ENCODE measurements at regions not wholly inside any gene's neighbourhood (a gene's known extent, or its start where the extent isn't known, plus 50 kb on each side); places are given as distances from the start of the nearest gene placed in this dataset.

DNA sequence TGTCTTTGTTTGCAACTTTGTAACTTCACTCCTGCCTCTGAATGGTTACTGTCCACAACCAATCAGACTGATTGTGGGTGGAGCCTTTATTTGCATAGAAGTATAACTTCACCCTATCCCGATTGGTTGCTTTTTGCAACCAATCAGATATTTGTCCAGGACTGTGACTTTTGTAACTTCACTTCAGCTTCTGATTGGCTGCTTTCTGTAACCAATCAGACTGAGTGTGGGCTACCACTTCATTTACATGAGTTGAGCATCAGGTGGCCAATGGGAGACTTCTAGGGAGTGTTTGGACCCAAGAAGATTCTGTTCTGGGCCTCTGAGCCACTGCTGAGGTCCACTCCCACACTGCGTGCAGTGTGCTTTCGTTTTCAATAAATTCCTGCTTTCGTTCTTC is 1810.7 kb upstream of the CDH6 start:
- no peak overlapping the region for H3K4me2 ChIP-seq (ENCODE audit: low read depth, low read length, poor library complexity, severe bottlenecking)
- H3K4me3 ChIP-seq (ENCODE audit: low read length), result no peak overlapping the region
- no peak for DNase-seq
- no peak overlapping the region for H3K9ac ChIP-seq (ENCODE audit: low read length)
- H3K27me3 ChIP-seq (ENCODE audit: low read length), result no peaks in the 10 kb centered on the region
- no peaks in the 10 kb centered on the region for H3K36me3 ChIP-seq (ENCODE audit: insufficient read depth, low read length)
- no peak overlapping the region for H2AFZ ChIP-seq (ENCODE audit: low read length)
- H4K20me1 ChIP-seq (ENCODE audit: insufficient read depth, low read depth, low read length), result no peaks in the 10 kb centered on the region
- H3K9me3 ChIP-seq (ENCODE audit: low read length), result peaks cover 31% of the 10 kb centered on the region
- H3K79me2 ChIP-seq (ENCODE audit: low read length), result no peaks in the 10 kb centered on the region
- H3K9me2 ChIP-seq (replicated peaks; ENCODE audit: insufficient read depth, low read length), result no peaks in the 10 kb centered on the region
- H3K27ac ChIP-seq (ENCODE audit: low read length), result no peak overlapping the region
- H3K4me1 ChIP-seq (ENCODE audit: low read length), result no peaks in the 10 kb centered on the region

DNA sequence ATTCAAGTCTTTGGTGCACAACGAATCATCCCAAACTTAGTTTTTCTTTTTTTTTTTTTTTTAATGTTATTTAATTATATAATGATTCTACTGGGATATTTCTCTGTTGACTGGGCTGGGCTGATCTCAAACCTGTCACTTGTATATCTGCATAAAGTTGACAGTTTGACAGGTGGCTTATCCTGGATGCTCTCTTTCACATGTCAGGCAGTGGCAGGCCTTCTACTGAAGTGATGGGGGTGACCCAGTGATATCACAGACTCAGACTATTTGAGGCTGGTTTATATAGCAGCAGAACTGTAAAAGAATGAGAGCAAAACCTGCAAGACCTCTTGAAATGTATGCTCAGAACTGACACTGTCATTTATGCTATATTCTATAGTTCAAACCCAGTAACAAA is 1813.5 kb upstream of the CDH6 start:
- DNase-seq, result no peak
- no peaks in the 10 kb centered on the region for H3K79me2 ChIP-seq (ENCODE audit: low read length)
- H3K36me3 ChIP-seq (ENCODE audit: insufficient read depth, low read length), result no peaks in the 10 kb centered on the region
- no peak overlapping the region for H2AFZ ChIP-seq (ENCODE audit: low read length)
- H3K4me1 ChIP-seq (ENCODE audit: low read length), result no peaks in the 10 kb centered on the region
- H3K9me2 ChIP-seq (replicated peaks; ENCODE audit: insufficient read depth, low read length), result no peaks in the 10 kb centered on the region
- no peak overlapping the region for H3K27ac ChIP-seq (ENCODE audit: low read length)
- H3K4me3 ChIP-seq (ENCODE audit: low read length), result no peak overlapping the region
- H3K9ac ChIP-seq (ENCODE audit: low read length), result no peak overlapping the region
- peaks cover 27% of the 10 kb centered on the region for H3K9me3 ChIP-seq (ENCODE audit: low read length)
- H3K4me2 ChIP-seq (ENCODE audit: low read depth, low read length, poor library complexity, severe bottlenecking), result no peak overlapping the region
- no peaks in the 10 kb centered on the region for H3K27me3 ChIP-seq (ENCODE audit: low read length)
- H4K20me1 ChIP-seq (ENCODE audit: insufficient read depth, low read depth, low read length), result no peaks in the 10 kb centered on the region

DNA sequence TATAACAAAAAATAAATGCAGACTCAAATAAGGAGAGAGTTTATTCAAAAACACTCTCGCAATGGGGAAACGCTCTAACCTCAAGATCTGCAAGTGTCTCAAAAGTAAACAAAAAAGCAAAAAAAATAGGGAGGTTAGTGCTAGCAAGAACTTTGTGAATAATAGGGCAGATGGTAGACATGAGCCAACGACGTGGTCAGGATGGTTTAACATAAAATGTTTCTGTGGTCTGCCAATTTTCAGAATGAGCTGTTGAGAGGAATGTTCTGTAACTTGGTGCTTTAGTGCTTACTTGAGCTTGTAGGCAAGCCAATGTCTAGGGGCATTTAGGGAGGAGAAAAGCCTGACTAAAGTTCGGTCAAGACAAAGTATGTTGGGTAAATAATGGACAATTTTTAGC is 1813.9 kb upstream of the CDH6 start:
- H3K9ac ChIP-seq (ENCODE audit: low read length), result no peak overlapping the region
- H3K27ac ChIP-seq (ENCODE audit: low read length), result no peak overlapping the region
- H3K79me2 ChIP-seq (ENCODE audit: low read length), result no peaks in the 10 kb centered on the region
- no peaks in the 10 kb centered on the region for H3K36me3 ChIP-seq (ENCODE audit: insufficient read depth, low read length)
- no peaks in the 10 kb centered on the region for H3K4me1 ChIP-seq (ENCODE audit: low read length)
- peaks cover 26% of the 10 kb centered on the region for H3K9me3 ChIP-seq (ENCODE audit: low read length)
- no peak overlapping the region for H2AFZ ChIP-seq (ENCODE audit: low read length)
- H3K4me3 ChIP-seq (ENCODE audit: low read length), result no peak overlapping the region
- H3K9me2 ChIP-seq (replicated peaks; ENCODE audit: insufficient read depth, low read length), result no peaks in the 10 kb centered on the region
- no peaks in the 10 kb centered on the region for H4K20me1 ChIP-seq (ENCODE audit: insufficient read depth, low read depth, low read length)
- no peak for DNase-seq
- H3K27me3 ChIP-seq (ENCODE audit: low read length), result no peaks in the 10 kb centered on the region
- H3K4me2 ChIP-seq (ENCODE audit: low read depth, low read length, poor library complexity, severe bottlenecking), result no peak overlapping the region

DNA sequence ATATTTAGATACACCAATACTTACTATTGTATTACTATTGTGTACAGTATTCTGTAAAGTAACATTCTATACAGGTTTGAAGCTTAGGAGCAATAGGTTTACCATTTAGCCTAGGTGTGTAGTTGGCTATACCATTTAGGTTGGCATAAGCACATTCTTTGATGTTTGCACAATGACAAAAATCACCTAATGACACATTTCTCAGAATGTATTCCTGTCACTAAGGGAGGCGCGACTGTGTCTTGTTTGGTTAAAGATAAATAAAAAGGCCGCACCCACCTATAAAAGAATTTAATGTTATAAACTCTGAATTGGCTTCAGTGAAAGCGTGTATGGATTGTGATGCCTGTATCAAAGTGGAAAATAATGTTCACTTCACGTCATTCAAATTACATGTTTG is 1815.4 kb upstream of the CDH6 start:
- Histone ChIP-seq H3K27ac (ENCODE audit: low read length) (no peak overlapping the region), H3K9me3 (ENCODE audit: low read length) (peaks cover 16% of the 10 kb centered on the region), H4K20me1 (ENCODE audit: insufficient read depth, low read depth, low read length) (no peaks in the 10 kb centered on the region), H2AFZ (ENCODE audit: low read length) (no peak overlapping the region), H3K79me2 (ENCODE audit: low read length) (no peaks in the 10 kb centered on the region), H3K9ac (ENCODE audit: low read length) (no peak overlapping the region), H3K4me2 (ENCODE audit: low read depth, low read length, poor library complexity, severe bottlenecking) (no peak overlapping the region), H3K36me3 (ENCODE audit: insufficient read depth, low read length) (no peaks in the 10 kb centered on the region), H3K4me1 (ENCODE audit: low read length) (no peaks in the 10 kb centered on the region), H3K9me2 (replicated peaks; ENCODE audit: insufficient read depth, low read length) (no peaks in the 10 kb centered on the region), H3K27me3 (ENCODE audit: low read length) (no peaks in the 10 kb centered on the region), H3K4me3 (ENCODE audit: low read length) (no peak overlapping the region)
- no peak for DNase-seq

DNA sequence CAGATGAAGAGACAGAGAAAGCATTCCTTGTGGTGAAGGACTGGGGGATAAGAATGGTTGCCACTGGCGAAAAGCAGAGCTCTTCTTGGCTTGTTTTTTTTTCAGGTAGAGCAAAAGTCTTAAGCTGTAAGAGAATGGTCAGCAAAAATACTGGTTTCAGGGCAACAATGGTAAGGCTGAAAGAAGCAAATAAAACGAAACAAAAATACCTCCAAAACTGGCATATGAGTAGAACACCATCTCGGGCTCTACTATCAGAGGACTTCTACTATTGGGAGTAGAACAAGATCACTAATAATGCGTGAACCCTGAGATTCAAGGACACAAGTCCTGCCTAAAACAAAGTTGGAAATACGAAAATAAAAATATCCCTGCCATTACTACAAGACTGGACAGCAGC is 1823.2 kb upstream of the CDH6 start:
- DNase-seq, result no peak
- Histone ChIP-seq H3K36me3 (ENCODE audit: insufficient read depth, low read length) (no peaks in the 10 kb centered on the region), H3K4me3 (ENCODE audit: low read length) (no peak overlapping the region), H3K27ac (ENCODE audit: low read length) (no peak overlapping the region), H3K9me2 (replicated peaks; ENCODE audit: insufficient read depth, low read length) (no peaks in the 10 kb centered on the region), H2AFZ (ENCODE audit: low read length) (no peak overlapping the region), H3K9ac (ENCODE audit: low read length) (no peak overlapping the region), H3K27me3 (ENCODE audit: low read length) (no peaks in the 10 kb centered on the region), H3K79me2 (ENCODE audit: low read length) (no peaks in the 10 kb centered on the region), H3K4me2 (ENCODE audit: low read depth, low read length, poor library complexity, severe bottlenecking) (no peak overlapping the region), H3K9me3 (ENCODE audit: low read length) (peaks cover 10% of the 10 kb centered on the region; the same call in 1 of the 2 replicates), H4K20me1 (ENCODE audit: insufficient read depth, low read depth, low read length) (no peaks in the 10 kb centered on the region), H3K4me1 (ENCODE audit: low read length) (no peaks in the 10 kb centered on the region)

DNA sequence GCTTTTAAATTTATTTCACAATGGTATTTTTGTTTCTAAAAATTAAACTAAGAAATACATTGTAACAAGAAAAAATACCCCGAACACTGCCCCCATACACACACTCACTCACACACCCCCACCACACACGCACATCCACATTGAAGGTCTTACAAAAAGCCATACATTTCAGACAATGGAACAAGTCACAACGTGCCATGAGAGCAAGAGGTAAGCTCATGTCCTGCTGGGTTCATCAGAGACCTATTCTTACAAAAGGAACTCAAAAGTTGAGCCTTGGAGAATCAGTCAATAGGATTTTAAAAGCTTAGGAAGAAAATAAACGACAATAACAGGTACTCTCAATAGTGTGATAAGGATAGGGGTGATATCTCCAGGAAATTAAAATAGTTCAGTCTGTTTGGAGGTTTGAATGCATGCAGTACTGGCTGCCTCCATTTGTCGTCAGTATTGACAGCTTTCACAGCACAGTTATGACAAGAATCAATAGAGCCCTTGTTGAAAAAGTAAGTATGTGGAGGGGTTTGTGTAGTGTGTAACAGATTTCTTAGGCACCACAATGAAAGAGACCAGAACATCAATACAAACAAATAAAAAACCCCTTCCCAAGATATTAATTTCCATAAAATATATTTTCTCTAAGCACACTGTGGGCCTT is 1826.2 kb upstream of the CDH6 start:
- no peak for DNase-seq
- no peaks in the 10 kb centered on the region for H3K79me2 ChIP-seq (ENCODE audit: low read length)
- no peak overlapping the region for H2AFZ ChIP-seq (ENCODE audit: low read length)
- H3K4me3 ChIP-seq (ENCODE audit: low read length), result no peak overlapping the region
- no peaks in the 10 kb centered on the region for H3K9me2 ChIP-seq (replicated peaks; ENCODE audit: insufficient read depth, low read length)
- no peak overlapping the region for H3K4me2 ChIP-seq (ENCODE audit: low read depth, low read length, poor library complexity, severe bottlenecking)
- H3K9me3 ChIP-seq (ENCODE audit: low read length), result peaks cover 18% of the 10 kb centered on the region; the same call in 1 of the 2 replicates
- H4K20me1 ChIP-seq (ENCODE audit: insufficient read depth, low read depth, low read length), result no peaks in the 10 kb centered on the region
- no peak overlapping the region for H3K27ac ChIP-seq (ENCODE audit: low read length)
- no peak overlapping the region for H3K9ac ChIP-seq (ENCODE audit: low read length)
- H3K4me1 ChIP-seq (ENCODE audit: low read length), result no peaks in the 10 kb centered on the region
- H3K36me3 ChIP-seq (ENCODE audit: insufficient read depth, low read length), result no peaks in the 10 kb centered on the region
- H3K27me3 ChIP-seq (ENCODE audit: low read length), result no peaks in the 10 kb centered on the region

DNA sequence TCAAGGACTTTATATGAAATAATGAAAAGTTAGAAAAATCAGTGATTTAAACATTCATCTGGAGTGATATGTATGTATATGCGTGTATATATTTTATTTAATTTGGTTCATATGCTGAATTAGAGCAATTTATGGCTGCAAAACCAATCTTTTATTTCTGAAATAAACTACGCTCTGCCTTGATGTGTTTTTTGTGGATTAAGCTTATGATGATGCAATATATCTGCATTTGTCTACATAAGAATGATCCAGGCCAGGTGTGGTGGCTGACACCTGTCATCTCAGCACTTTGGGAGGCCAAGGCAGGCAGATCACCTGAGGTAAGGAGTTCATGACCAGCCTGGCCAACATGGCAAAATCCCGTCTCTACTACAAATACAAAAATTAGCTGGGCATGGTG is 1842.3 kb upstream of the CDH6 start:
- H4K20me1 ChIP-seq (ENCODE audit: insufficient read depth, low read depth, low read length), result no peaks in the 10 kb centered on the region
- no peak overlapping the region for H3K4me3 ChIP-seq (ENCODE audit: low read length)
- no peaks in the 10 kb centered on the region for H3K36me3 ChIP-seq (ENCODE audit: insufficient read depth, low read length)
- no peaks in the 10 kb centered on the region for H3K4me1 ChIP-seq (ENCODE audit: low read length)
- no peak overlapping the region for H2AFZ ChIP-seq (ENCODE audit: low read length)
- no peak for DNase-seq
- H3K9me2 ChIP-seq (replicated peaks; ENCODE audit: insufficient read depth, low read length), result no peaks in the 10 kb centered on the region
- no peaks in the 10 kb centered on the region for H3K79me2 ChIP-seq (ENCODE audit: low read length)
- H3K4me2 ChIP-seq (ENCODE audit: low read depth, low read length, poor library complexity, severe bottlenecking), result no peak overlapping the region
- no peaks in the 10 kb centered on the region for H3K27me3 ChIP-seq (ENCODE audit: low read length)
- no peak overlapping the region for H3K27ac ChIP-seq (ENCODE audit: low read length)
- no peak overlapping the region for H3K9ac ChIP-seq (ENCODE audit: low read length)
- peaks cover 33% of the 10 kb centered on the region; the same call in 1 of the 2 replicates for H3K9me3 ChIP-seq (ENCODE audit: low read length)

DNA sequence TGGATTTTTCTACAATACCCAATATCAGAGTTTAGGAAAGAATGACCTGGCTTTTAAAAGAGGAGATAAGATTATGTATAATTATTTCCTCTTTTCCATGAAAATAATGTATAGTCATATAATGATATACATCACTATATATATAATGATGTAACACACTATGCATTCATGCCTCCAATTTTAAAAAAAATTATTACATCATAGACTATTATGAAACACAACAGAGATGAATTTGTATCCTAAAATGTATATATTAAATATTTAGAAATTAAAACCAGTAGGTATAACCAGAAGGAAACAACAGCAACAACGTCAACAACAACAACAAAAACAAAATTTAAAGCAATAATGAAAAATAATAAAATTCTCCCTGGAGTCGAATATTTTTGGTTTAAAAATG is 1856.5 kb upstream of the CDH6 start:
- Histone ChIP-seq H2AFZ (ENCODE audit: low read length) (no peak overlapping the region), H3K27ac (ENCODE audit: low read length) (no peak overlapping the region), H3K9ac (ENCODE audit: low read length) (no peak overlapping the region), H3K79me2 (ENCODE audit: low read length) (no peaks in the 10 kb centered on the region), H3K9me2 (replicated peaks; ENCODE audit: insufficient read depth, low read length) (no peaks in the 10 kb centered on the region), H3K4me3 (ENCODE audit: low read length) (no peak overlapping the region), H3K4me1 (ENCODE audit: low read length) (no peaks in the 10 kb centered on the region), H3K4me2 (ENCODE audit: low read depth, low read length, poor library complexity, severe bottlenecking) (no peak overlapping the region), H3K36me3 (ENCODE audit: insufficient read depth, low read length) (no peaks in the 10 kb centered on the region), H3K9me3 (ENCODE audit: low read length) (peaks cover 47% of the 10 kb centered on the region), H3K27me3 (ENCODE audit: low read length) (no peaks in the 10 kb centered on the region), H4K20me1 (ENCODE audit: insufficient read depth, low read depth, low read length) (no peaks in the 10 kb centered on the region)
- no peak for DNase-seq

DNA sequence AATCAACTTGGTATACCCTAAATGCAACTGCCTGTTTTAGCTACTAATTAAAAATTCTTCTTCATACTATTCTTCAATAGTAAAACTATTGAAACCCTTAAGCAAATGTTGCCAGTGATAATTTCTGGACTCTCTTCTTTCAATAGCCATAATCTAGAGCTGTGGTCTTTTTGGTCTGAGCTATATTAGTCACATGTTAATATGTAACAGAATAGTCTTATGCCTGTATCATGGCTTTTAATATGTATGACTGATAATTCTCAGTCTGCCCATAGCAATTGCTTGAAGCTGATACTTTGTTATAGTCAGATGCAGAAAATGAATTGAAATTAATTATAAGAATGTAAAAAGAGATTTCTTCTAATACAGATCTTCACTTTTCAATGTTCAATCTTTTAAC is 1871.9 kb upstream of the CDH6 start:
- Histone ChIP-seq H3K9me3 (ENCODE audit: low read length) (peaks cover 26% of the 10 kb centered on the region), H3K36me3 (ENCODE audit: insufficient read depth, low read length) (no peaks in the 10 kb centered on the region), H4K20me1 (ENCODE audit: insufficient read depth, low read depth, low read length) (no peaks in the 10 kb centered on the region), H2AFZ (ENCODE audit: low read length) (no peak overlapping the region), H3K4me1 (ENCODE audit: low read length) (no peaks in the 10 kb centered on the region), H3K4me3 (ENCODE audit: low read length) (no peak overlapping the region), H3K27me3 (ENCODE audit: low read length) (no peaks in the 10 kb centered on the region), H3K9me2 (replicated peaks; ENCODE audit: insufficient read depth, low read length) (no peaks in the 10 kb centered on the region), H3K27ac (ENCODE audit: low read length) (no peak overlapping the region), H3K4me2 (ENCODE audit: low read depth, low read length, poor library complexity, severe bottlenecking) (no peak overlapping the region), H3K9ac (ENCODE audit: low read length) (no peak overlapping the region), H3K79me2 (ENCODE audit: low read length) (no peaks in the 10 kb centered on the region)
- no peak for DNase-seq

All from Karpas-422 (cell line).